Fibroblast of mammary gland (primary cell): ENCODE measurements at regions not wholly inside any gene's neighbourhood (a gene's known extent, or its start where the extent isn't known, plus 50 kb on each side); places are given as distances from the start of the nearest gene placed in this dataset.

Source experiments
- DNase-seq: peaks from one replicate; pipeline ENCODE4 v3.0.0-alpha.2; 2010; ENCODE audit warnings: low read depth
- H3K4me3 ChIP-seq: 2 replicates; pipeline ENCODE4 v1.5.1; 2011; ENCODE audit warnings: low read depth, mild to moderate bottlenecking, low read length, moderate library complexity; ENCODE audit not compliant: control insufficient read depth
- TF ChIP-seq, protein P1 (sequence below): conservative IDR thresholded peaks from 2 replicates; pipeline ENCODE4 v1.5.1; 2011; ENCODE audit warnings: low read depth, low read length, inconsistent platforms; ENCODE audit not compliant: control insufficient read depth, insufficient read depth

- no peak overlapping the region for H3K4me3 ChIP-seq
- TF ChIP-seq, protein P1, sequence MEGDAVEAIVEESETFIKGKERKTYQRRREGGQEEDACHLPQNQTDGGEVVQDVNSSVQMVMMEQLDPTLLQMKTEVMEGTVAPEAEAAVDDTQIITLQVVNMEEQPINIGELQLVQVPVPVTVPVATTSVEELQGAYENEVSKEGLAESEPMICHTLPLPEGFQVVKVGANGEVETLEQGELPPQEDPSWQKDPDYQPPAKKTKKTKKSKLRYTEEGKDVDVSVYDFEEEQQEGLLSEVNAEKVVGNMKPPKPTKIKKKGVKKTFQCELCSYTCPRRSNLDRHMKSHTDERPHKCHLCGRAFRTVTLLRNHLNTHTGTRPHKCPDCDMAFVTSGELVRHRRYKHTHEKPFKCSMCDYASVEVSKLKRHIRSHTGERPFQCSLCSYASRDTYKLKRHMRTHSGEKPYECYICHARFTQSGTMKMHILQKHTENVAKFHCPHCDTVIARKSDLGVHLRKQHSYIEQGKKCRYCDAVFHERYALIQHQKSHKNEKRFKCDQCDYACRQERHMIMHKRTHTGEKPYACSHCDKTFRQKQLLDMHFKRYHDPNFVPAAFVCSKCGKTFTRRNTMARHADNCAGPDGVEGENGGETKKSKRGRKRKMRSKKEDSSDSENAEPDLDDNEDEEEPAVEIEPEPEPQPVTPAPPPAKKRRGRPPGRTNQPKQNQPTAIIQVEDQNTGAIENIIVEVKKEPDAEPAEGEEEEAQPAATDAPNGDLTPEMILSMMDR: no peak
- no peak for DNase-seq
Observed at GRCh38 chr2:194135463-194135862, 1521.6 kb upstream of the SLC39A10 start.

DNA sequence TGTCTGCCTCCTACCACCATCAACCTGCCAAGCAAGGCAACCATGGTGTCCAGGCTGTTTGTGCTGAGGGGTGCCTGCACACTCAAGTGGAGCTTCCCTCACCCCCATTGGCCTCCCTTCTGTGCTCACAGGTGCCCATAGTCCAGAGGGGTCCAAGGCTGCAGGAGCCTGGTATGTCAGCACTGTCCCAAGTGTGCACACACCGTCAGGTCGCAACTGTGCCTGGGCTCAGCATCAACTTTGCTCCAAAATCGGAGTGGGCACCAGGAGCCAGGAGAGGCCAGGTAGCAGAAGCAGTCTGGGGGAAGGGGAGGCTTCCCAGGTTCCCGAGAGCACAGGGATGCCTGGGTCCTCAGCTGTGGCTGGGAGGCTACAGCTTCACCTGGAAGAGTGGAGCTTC is 1528.2 kb upstream of the SLC39A10 start:
- DNase-seq: no peak
- TF ChIP-seq, protein P1: no peak
- H3K4me3 ChIP-seq: no peak overlapping the region

- no peak overlapping the region for H3K4me3 ChIP-seq
- TF ChIP-seq, protein P1: no peak
- no peak for DNase-seq
Observed at GRCh38 chr2:194126418-194126817, 1530.6 kb upstream of the SLC39A10 start.

DNA sequence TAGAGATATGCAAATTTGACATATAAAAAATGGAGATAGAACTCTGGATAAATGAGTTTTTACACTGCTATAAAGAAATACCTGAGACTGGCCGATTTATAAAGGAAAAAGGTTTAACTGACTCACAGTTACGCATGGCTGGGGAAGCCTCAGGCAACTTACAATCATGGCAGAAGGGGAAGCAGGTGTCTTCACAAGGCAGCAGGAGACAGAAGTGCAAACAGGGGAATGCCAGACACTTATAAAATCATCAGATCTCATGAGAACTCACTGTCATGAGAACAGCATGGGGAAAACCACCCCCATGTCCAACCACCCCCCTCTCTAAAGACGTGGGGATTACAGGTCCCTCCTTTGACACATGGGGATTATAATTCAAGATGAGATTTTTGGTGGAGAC is 1540.2 kb upstream of the SLC39A10 start:
- no peak overlapping the region for H3K4me3 ChIP-seq
- TF ChIP-seq, protein P1: no peak
- no peak for DNase-seq

GRCh38 chr2:194105358-194105757 is 1551.7 kb upstream of the SLC39A10 start:
- DNase-seq: no peak
- TF ChIP-seq, protein P1: no peak
- H3K4me3 ChIP-seq: no peak overlapping the region

GRCh38 chr2:194104687-194105086 is 1552.3 kb upstream of the SLC39A10 start:
- H3K4me3 ChIP-seq: no peak overlapping the region
- TF ChIP-seq, protein P1: no peak
- no peak for DNase-seq

GRCh38 chr2:194103941-194104659 is 1552.9 kb upstream of the SLC39A10 start:
- no peak overlapping the region for H3K4me3 ChIP-seq
- TF ChIP-seq, protein P1: no peak
- peak; percentile 2 for DNase-seq
